ENCODE measurements at regions not wholly inside any gene's neighbourhood (a gene's known extent, or its start where the extent isn't known, plus 50 kb on each side); places are given as distances from the start of the nearest gene placed in this dataset.

DNA sequence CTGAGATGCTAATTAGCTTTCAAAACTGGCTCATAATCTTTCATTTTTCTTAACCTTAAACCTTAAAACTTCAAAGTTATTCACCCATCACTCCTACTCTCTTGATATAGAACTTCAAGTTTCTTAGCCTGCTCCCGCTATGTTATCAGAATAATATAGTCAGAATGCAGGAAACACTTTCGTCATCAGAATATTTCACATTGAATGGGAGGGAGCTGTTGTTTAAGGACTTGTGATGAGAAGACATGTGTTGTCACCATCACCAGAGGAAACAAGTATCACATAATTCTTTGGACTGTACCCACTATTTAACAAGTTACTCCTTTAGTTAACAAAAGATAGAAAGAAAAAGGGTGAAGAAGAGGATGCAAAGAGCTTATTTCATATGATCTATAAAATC lies 65.0 kb upstream of the FNDC3A start:
- H3K9me3 Mint-ChIP-seq, result no peaks in the 10 kb centered on the region
- no peak overlapping the region for H3K27ac Mint-ChIP-seq (ENCODE audit: low read depth)
- DNase-seq (ENCODE audit: low spot score in 2 of 2), result no peak
- H3K36me3 Mint-ChIP-seq (ENCODE audit: insufficient read depth), result no peaks in the 10 kb centered on the region
- H3K4me1 Mint-ChIP-seq, result no peaks in the 10 kb centered on the region
- no peak overlapping the region for H3K4me3 Mint-ChIP-seq
- no peak for ATAC-seq (replicated peaks; ENCODE audit: extremely low read depth, poor library complexity, severe bottlenecking)
- peaks cover 25% of the 10 kb centered on the region for H3K27me3 Mint-ChIP-seq

DNA sequence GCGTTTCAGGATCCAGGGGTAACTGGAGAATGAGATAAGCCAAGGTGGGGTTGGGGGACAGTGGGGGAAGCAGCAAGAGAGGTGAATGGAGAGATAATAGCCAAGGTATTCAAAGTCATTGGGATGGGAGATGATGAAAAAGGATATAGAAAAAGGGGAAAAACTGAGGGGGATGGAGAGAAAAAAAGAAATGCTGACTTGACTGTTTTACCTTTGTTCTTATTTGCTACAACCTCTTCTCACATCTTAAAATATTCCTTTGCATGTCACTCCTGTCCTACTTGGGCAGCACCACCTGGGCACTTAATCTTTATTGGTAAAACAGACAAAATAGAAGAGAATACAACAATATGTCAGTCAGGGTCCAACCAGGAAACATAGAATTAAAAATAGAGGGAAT lies 56.0 kb upstream of the FNDC3A start:
- DNase-seq (ENCODE audit: low spot score in 2 of 2) (no peak), ATAC-seq (replicated peaks; ENCODE audit: extremely low read depth, poor library complexity, severe bottlenecking) (no peak)
- Mint-ChIP-seq H3K9me3 (no peaks in the 10 kb centered on the region), H3K27ac (ENCODE audit: low read depth) (no peak overlapping the region), H3K27me3 (peaks cover 34% of the 10 kb centered on the region), H3K4me3 (no peak overlapping the region), H3K36me3 (ENCODE audit: insufficient read depth) (no peaks in the 10 kb centered on the region), H3K4me1 (no peaks in the 10 kb centered on the region)

DNA sequence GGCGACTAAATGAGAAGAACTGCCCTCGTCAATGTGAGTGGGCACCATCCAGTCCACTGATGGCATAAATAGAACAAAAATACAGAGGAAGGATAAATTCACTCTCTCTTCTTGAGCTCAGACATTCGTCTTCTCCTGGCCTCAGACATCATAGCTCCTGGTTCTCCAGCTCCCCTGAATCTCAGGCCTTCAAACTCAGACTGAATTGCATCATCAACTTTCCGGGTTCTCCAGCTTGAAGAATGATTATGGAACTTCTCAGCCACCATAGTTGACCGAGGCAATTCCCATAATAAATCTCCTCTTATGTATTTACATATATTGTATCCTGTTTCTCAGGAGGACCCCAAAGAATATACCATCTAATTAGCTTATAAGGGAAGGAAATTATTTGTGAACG lies 55.0 kb upstream of the FNDC3A start:
- Mint-ChIP-seq H3K27me3 (peaks cover 26% of the 10 kb centered on the region), H3K4me1 (no peaks in the 10 kb centered on the region), H3K36me3 (ENCODE audit: insufficient read depth) (no peaks in the 10 kb centered on the region), H3K27ac (ENCODE audit: low read depth) (no peak overlapping the region), H3K4me3 (no peak overlapping the region), H3K9me3 (no peaks in the 10 kb centered on the region)
- ATAC-seq (replicated peaks; ENCODE audit: extremely low read depth, poor library complexity, severe bottlenecking) (no peak), DNase-seq (ENCODE audit: low spot score in 2 of 2) (no peak)

DNA sequence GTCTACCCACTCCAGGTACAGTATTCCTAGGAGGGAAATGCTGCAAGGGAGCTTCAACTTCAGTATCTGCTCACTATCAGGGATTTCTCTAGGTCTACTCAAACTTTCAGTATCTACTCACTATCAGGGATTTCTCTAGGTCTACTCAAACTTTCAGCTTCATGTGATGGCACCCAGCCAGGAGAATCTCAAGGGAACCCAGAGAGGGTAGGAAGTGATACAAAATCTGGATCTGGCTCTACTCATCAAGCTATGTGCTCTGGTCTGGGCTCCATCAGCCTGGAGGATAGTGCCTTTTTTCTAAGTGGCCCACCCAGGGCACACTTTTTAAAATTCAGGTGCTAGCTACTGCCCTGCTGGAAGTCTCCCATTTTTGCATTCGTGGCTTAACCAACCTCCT lies 52.3 kb upstream of the FNDC3A start:
- no peak overlapping the region for H3K4me3 Mint-ChIP-seq
- H3K36me3 Mint-ChIP-seq (ENCODE audit: insufficient read depth), result no peaks in the 10 kb centered on the region
- ATAC-seq (replicated peaks; ENCODE audit: extremely low read depth, poor library complexity, severe bottlenecking) (no peak), DNase-seq (ENCODE audit: low spot score in 2 of 2) (no peak)
- no peaks in the 10 kb centered on the region for H3K4me1 Mint-ChIP-seq
- no peak overlapping the region for H3K27ac Mint-ChIP-seq (ENCODE audit: low read depth)
- no peaks in the 10 kb centered on the region for H3K9me3 Mint-ChIP-seq
- peaks cover 13% of the 10 kb centered on the region for H3K27me3 Mint-ChIP-seq

DNA sequence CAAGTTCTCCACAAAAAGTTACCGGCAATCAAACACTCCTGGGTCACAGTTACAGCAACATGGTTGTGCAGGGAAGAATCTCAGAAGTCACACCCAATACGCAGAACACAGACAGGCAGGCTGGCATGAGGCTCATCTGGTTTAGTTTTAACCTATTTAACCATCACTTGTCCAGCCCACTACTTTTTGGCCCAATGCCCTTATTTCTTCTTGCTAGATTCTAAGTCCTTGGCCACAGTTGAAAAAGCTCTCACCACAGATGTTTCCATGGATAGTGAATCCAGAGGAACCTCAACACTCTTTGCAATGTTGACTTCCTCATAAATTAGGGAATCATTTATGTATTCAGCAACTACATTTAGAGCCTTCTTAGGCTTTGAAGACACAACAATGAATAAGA lies 50.7 kb upstream of the FNDC3A start:
- ATAC-seq (replicated peaks; ENCODE audit: extremely low read depth, poor library complexity, severe bottlenecking), result no peak
- peaks cover 9% of the 10 kb centered on the region for H3K27me3 Mint-ChIP-seq
- no peaks in the 10 kb centered on the region for H3K9me3 Mint-ChIP-seq
- no peak for DNase-seq (ENCODE audit: low spot score in 2 of 2)
- no peak overlapping the region for H3K27ac Mint-ChIP-seq (ENCODE audit: low read depth)
- H3K4me3 Mint-ChIP-seq, result no peak overlapping the region
- no peaks in the 10 kb centered on the region for H3K36me3 Mint-ChIP-seq (ENCODE audit: insufficient read depth)
- no peaks in the 10 kb centered on the region for H3K4me1 Mint-ChIP-seq
